Right lobe of liver (tissue), 4 donors: ENCODE measurements at regions not wholly inside any gene's neighbourhood (a gene's known extent, or its start where the extent isn't known, plus 50 kb on each side); places are given as distances from the start of the nearest gene placed in this dataset.

ENCODE experiments used
- CTCF ChIP-seq, 4 donors: fragments of 200-600 bp in 3 of 4; fragments of 450-650 bp in 1 of 4; IDR thresholded peaks; one replicate each; pipeline versions ENCODE4 v1.5.1 to v1.8.0; 2016 to 2022; ENCODE audit warnings: antibody characterized with exemption in 4 of 4, mild to moderate bottlenecking in 2 of 4
- POLR2A ChIP-seq: fragments of 450-650 bp; IDR thresholded peaks from one replicate; pipeline ENCODE4 v1.6.1; 2017; ENCODE audit warnings: antibody characterized with exemption, mild to moderate bottlenecking
- donor health status: DM: no; HTN: no; CAD: no.
- donor health status: DM: no; HTN: no; CAD: no.
- donor health status: DM: no; HTN: yes; CAD: no.

DNA sequence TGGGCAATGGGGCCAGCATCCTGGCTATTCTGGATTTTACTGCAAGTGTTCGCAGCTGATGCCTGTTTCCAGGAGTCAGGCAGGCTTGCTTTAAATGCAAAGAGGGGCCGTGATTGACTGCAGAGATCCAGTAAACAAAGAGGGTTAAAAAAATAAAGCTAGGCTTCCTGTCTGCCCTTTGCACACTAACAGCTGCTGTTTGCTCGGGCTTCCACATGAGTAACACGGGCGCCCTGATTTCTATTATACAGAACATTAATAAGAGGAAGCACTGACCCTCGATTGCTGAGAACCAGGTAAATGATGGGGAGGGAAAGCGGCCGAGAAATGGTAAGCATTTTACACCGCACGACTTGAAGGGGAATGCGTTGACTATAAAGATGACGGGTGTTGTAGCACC, 254.2 kb upstream of the ZNF507 start:
- TF ChIP-seq CTCF (IDR thresholded peaks at IDR 0.05) (no peak), POLR2A (no peak)
